Erythroblast (primary cell): ENCODE measurements at regions not wholly inside any gene's neighbourhood (a gene's known extent, or its start where the extent isn't known, plus 50 kb on each side); places are given as distances from the start of the nearest gene placed in this dataset.

Source experiments
- GATA1 ChIP-seq: IDR thresholded peaks from 2 replicates; pipeline ENCODE4 v1.6.1; 2011; ENCODE audit warnings: low read depth, mild to moderate bottlenecking, control low read depth, low read length, moderate library complexity
- POLR2A ChIP-seq: IDR thresholded peaks from 2 replicates; pipeline ENCODE4 v1.6.1; 2011; ENCODE audit warnings: mild to moderate bottlenecking, low read length

DNA sequence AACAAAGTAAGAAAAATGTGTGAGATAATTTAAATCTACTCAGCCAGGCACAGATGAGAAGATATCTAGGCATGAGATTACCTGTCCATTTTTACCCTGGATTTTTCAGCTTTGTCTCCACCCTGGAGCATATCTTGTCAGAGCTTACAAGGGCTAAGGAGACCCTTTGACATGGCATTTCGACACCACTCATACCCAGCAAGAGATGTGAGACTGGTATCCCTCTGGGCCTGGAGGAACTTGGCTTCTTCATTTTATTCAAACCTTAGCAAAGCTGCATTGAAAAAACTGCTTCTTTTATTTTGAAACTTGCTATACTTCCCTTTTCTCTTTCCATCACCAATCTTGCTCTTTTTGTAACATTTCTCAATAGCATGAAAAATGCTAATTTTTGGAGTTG lies 194.9 kb upstream of the HNMT start:
- TF ChIP-seq POLR2A = no peak
- no peak for TF ChIP-seq GATA1
